ENCODE measurements at regions not wholly inside any gene's neighbourhood (a gene's known extent, or its start where the extent isn't known, plus 50 kb on each side); places are given as distances from the start of the nearest gene placed in this dataset.

DNA sequence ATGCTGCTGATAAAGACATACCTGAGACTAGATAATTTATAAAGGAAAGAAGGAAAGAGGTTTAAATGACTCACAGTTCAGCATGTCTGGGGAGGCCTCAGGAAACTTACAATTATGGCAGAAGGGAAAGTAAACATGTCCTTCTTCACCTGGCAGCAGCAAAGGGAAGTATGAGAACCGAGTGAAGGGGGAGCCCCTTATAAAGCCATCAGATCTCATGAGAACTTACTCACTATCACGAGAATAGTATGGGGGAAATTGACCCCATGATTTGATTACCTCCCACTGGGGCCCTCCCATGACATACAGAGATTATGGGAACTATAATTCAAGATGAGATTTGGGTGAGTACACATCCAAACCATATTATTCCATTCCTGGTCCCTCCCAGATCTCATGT, 154.4 kb downstream of the FASLG start:
- Mint-ChIP-seq H3K27ac (no peak overlapping the region), H3K36me3 (ENCODE audit: insufficient read depth in 1 of 3, low read depth in 3 of 3) (peaks cover 4 to 22% (median 6%) of the 10 kb centered on the region in 3 experiments; a peak in 5 of 7 replicates), H3K4me1 (no peaks in the 10 kb centered on the region), H3K4me3 (no peak overlapping the region), H3K9me3 (peaks cover 31 to 32% of the 10 kb centered on the region in 2 experiments), H3K27me3 (ENCODE audit: low read depth) (no peaks in the 10 kb centered on the region)
- Histone ChIP-seq H3K9ac (ENCODE audit: extremely low read depth, insufficient read length, low read length) (no peak overlapping the region), H3K4ac (ENCODE audit: low read depth, low read length) (no peak overlapping the region), H3K4me2 (ENCODE audit: insufficient read depth, insufficient read length, low read length) (no peak overlapping the region), H2BK120ac (ENCODE audit: low read depth, low read length, poor library complexity, severe bottlenecking) (no peak overlapping the region), H3K23me2 (ENCODE audit: insufficient read length, low read depth, low read length, poor library complexity, severe bottlenecking) (no peaks in the 10 kb centered on the region), H2BK12ac (ENCODE audit: insufficient read length, low read depth, low read length) (no peak overlapping the region), H3K18ac (ENCODE audit: insufficient read length, low read depth, low read length) (no peak overlapping the region), H2AK5ac (ENCODE audit: insufficient read length, low read length) (no peak overlapping the region), H2AFZ (ENCODE audit: low read length) (no peak overlapping the region), H3K9me3 (ENCODE audit: control insufficient read depth, low read depth, low read length) (no peaks in the 10 kb centered on the region), H3K27ac (ENCODE audit: insufficient read length, low read depth, low read length) (no peak overlapping the region), H3T11ph (ENCODE audit: low read length) (no peak overlapping the region), H3K79me1 (ENCODE audit: insufficient read depth, low read depth, low read length, poor library complexity, severe bottlenecking) (no peaks in the 10 kb centered on the region), H3K79me2 (ENCODE audit: insufficient read depth, low read length) (no peaks in the 10 kb centered on the region), H3K14ac (ENCODE audit: insufficient read depth, low read length) (no peak overlapping the region), H4K20me1 (ENCODE audit: control insufficient read depth, insufficient read depth, insufficient read length) (no peaks in the 10 kb centered on the region), H3K27me3 (ENCODE audit: insufficient read depth, low read length) (no peaks in the 10 kb centered on the region), H2BK5ac (ENCODE audit: insufficient read length, low read length) (no peak overlapping the region), H4K8ac (replicated peaks; ENCODE audit: insufficient read length, low read depth, low read length) (no peak overlapping the region), H3K56ac (ENCODE audit: insufficient read length, low read depth, low read length) (no peak overlapping the region), H3K23ac (ENCODE audit: insufficient read length, low read depth, low read length) (no peak overlapping the region), H2BK15ac (ENCODE audit: low read depth, low read length) (no peak overlapping the region), H3K4me1 (ENCODE audit: insufficient read depth, low read length) (no peaks in the 10 kb centered on the region), H4K91ac (ENCODE audit: insufficient read length, low read depth, low read length) (no peak overlapping the region), H4K5ac (ENCODE audit: insufficient read length, low read depth, low read length) (no peak overlapping the region), H2BK20ac (ENCODE audit: low read depth, low read length, poor library complexity, severe bottlenecking) (no peak overlapping the region)
- TF ChIP-seq, protein P1, sequence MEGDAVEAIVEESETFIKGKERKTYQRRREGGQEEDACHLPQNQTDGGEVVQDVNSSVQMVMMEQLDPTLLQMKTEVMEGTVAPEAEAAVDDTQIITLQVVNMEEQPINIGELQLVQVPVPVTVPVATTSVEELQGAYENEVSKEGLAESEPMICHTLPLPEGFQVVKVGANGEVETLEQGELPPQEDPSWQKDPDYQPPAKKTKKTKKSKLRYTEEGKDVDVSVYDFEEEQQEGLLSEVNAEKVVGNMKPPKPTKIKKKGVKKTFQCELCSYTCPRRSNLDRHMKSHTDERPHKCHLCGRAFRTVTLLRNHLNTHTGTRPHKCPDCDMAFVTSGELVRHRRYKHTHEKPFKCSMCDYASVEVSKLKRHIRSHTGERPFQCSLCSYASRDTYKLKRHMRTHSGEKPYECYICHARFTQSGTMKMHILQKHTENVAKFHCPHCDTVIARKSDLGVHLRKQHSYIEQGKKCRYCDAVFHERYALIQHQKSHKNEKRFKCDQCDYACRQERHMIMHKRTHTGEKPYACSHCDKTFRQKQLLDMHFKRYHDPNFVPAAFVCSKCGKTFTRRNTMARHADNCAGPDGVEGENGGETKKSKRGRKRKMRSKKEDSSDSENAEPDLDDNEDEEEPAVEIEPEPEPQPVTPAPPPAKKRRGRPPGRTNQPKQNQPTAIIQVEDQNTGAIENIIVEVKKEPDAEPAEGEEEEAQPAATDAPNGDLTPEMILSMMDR (conservative IDR thresholded peaks at IDR 0.05): no peak
- no CpG with 5 or more reads among the region's 2 CpGs for WGBS (ENCODE audit: extremely low coverage, insufficient read length, low lambda C conversion rate)
- no peak for DNase-seq

Data from H9 (cell line).